ENCODE measurements at regions not wholly inside any gene's neighbourhood (a gene's known extent, or its start where the extent isn't known, plus 50 kb on each side); places are given as distances from the start of the nearest gene placed in this dataset.

GRCh38 chr1:38274974-38275373, 228.4 kb upstream of the POU3F1 start:
- Histone ChIP-seq H4K20me1 (ENCODE audit: insufficient read depth) (no peaks in the 10 kb centered on the region), H3K79me2 (ENCODE audit: insufficient read depth, low read length) (no peaks in the 10 kb centered on the region), H3K27ac (ENCODE audit: low read depth, low read length) (no peak overlapping the region), H3K4me1 (ENCODE audit: control insufficient read depth in 1 of 2, insufficient read depth in 2 of 2, low read length in 2 of 2) (no peaks in the 10 kb centered on the region), H3K9me2 (ENCODE audit: insufficient read depth) (no peaks in the 10 kb centered on the region), H3K9ac (ENCODE audit: low read length) (no peak overlapping the region), H3K27me3 (ENCODE audit: insufficient read depth, low read length) (peaks cover 22% of the 10 kb centered on the region; the same call in 1 of the 2 replicates), H3K36me3 (ENCODE audit: control insufficient read depth in 1 of 2, insufficient read depth in 2 of 2, low read length in 2 of 2) (no peaks in the 10 kb centered on the region), H3K4me2 (ENCODE audit: low read length) (no peak overlapping the region), H3K4me3 (replicated peaks in 1 of 2; ENCODE audit: low read depth in 1 of 2, low read length in 2 of 2) (no peak overlapping the region), H3K9me3 (ENCODE audit: control insufficient read depth in 1 of 2, insufficient read depth in 1 of 2, low read depth in 1 of 2, low read length in 2 of 2) (0 out of 4 replicates have a peak, but pooled peaks cover 0 to 7% of the 10 kb centered on the region in 2 experiments), H2AFZ (ENCODE audit: low read depth, low read length, poor library complexity, severe bottlenecking) (no peak overlapping the region)
- ATAC-seq (no peak), DNase-seq (ENCODE audit: low read depth, low spot score) (no peak)
- BruUV-seq (replicated peaks) = no TSS peak
- RAD21 ChIA-PET (ENCODE audit: low non-redundant PET in 1 of 2, low total read pairs in 2 of 2, uncharacterized antibody in 2 of 2, unreplicated experiment in 2 of 2) = no interaction called here
- TF ChIP-seq REST (IDR thresholded peaks at IDR 0.05; ENCODE audit: low read depth) (no peak), EZH2 (IDR thresholded peaks at IDR 0.05) (no peak), ATF3 (IDR thresholded peaks at IDR 0.05) (no peak), MAX (IDR thresholded peaks at IDR 0.05) (no peak), ZNF274 (IDR thresholded peaks at IDR 0.05; ENCODE audit: low read depth, low read length) (no peak), FOSL1 (IDR thresholded peaks at IDR 0.05; ENCODE audit: low read depth) (no peak), ELF1 (IDR thresholded peaks at IDR 0.05; ENCODE audit: borderline replicate concordance, low read depth) (no peak), EGR1 (IDR thresholded peaks at IDR 0.05; ENCODE audit: low read depth) (no peak), POLR2AphosphoS5 (IDR thresholded peaks at IDR 0.05; ENCODE audit: low read depth, low read length) (no peak), RAD21 (IDR thresholded peaks at IDR 0.05; ENCODE audit: low read depth) (no peak), SRF (IDR thresholded peaks at IDR 0.05; ENCODE audit: low read depth) (no peak), EZH2phosphoT487 (IDR thresholded peaks at IDR 0.05; ENCODE audit: borderline replicate concordance) (no peak), CBX3 (IDR thresholded peaks at IDR 0.05; ENCODE audit: low read depth) (no peak), SIN3A (IDR thresholded peaks at IDR 0.05; ENCODE audit: low read depth) (no peak), YY1 (IDR thresholded peaks at IDR 0.05; ENCODE audit: extremely low read depth, insufficient replicate concordance, low read depth, low read length) (no peak), POLR2A (IDR thresholded peaks at IDR 0.05; ENCODE audit: borderline replicate concordance, extremely low read depth, insufficient read depth, insufficient read length) (no peak), CEBPB (IDR thresholded peaks at IDR 0.05; ENCODE audit: low read depth) (no peak)
- POLR2A ChIA-PET = no interaction called here
- CTCF ChIA-PET = no interaction called here
- intact Hi-C loops (cut with micrococcal nuclease) = no loop called here
